Dedifferentiated amniotic fluid mesenchymal stem cell (primary cell): ENCODE measurements at regions not wholly inside any gene's neighbourhood (a gene's known extent, or its start where the extent isn't known, plus 50 kb on each side); places are given as distances from the start of the nearest gene placed in this dataset.

Experiments used
- DNase-seq: peaks from one replicate; pipeline ENCODE4 v3.0.0-alpha.2; 2016; ENCODE audit errors: extremely low spot score

DNA sequence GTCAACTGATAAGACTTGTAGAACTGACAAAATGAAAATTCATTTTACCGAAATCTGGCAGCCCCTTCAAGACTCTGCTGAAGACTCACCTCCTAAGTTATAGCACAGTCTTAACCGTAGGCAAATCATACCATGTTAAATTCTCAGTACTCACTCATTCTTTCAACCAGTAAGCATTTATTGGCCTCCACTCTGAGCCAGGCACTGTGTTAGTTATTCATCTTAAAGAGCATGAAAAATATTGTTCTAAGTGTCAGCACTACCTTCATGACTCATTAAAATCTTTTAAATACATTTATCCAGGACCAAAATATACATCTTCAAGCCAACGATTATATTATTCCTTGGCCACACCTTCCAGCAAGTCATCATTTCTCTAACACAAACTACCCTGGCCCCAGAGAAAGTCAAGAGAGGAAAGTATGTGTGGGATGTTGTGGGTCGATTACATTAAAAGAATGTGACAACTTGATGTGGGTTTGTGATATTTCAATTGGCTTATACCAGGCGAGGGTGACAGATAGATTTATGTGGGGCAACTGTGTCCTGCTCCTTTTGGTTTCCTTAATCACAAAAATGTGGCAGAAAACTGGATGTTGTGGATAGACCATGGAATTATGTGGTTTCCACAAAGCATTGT, 55.0 kb downstream of the TMEM30B start:
- no peak for DNase-seq

DNA sequence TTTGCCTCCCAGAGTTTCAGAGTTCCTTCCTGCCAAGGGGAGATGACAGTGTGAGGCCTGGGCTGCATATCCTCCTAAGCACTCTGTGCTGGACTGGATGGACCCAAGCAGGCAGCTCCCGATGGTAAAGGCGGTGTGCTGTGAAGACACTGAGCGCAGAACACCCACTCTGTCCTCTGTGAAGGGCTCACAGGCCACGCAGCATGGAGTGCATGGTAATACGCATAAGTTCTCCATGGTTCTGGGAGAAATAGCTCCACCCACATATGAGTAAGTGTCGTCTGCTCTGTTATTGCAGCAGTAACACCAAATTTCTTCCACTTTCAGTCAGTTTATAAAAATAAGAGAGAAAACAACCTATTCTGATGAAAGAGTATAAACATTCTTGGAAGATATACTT, 55.8 kb downstream of the TMEM30B start:
- no peak for DNase-seq

DNA sequence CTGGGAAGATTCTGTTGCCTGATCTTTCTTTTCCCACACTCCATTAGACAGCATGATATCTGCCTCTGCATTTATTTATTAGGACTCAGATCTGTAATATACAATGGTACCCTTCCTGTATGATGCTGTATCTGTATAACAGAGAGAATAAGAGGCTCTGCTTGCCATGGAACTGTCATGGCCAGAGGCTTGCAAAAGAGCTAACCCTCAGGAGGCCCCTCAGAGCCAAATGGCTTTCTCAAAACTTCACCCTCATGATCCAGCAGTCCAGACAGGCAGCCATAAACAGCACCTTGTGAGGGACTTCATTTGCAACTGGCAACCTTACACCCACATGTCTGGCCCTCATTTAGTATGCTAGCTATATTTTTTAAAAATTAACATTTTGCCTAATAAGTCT, 57.6 kb downstream of the TMEM30B start:
- no peak for DNase-seq

DNA sequence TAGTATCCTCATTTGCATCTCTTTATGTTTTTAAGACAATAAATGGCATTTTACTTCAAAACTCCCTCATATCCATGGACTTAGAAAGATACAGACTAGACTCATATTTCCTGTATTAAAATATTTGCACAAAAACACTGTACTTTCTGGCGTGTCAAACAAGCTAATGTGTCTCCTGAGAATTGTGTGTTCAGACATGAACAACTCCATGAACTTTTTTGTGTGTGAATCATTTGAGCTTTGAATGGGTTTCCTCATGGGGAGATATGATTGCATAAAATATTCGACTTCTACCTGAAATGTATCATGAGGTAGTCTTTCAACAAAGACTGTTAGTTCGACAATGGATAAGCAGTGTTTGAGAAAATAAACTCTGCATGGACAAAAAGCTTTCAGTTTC, 58.8 kb downstream of the TMEM30B start:
- DNase-seq = no peak

DNA sequence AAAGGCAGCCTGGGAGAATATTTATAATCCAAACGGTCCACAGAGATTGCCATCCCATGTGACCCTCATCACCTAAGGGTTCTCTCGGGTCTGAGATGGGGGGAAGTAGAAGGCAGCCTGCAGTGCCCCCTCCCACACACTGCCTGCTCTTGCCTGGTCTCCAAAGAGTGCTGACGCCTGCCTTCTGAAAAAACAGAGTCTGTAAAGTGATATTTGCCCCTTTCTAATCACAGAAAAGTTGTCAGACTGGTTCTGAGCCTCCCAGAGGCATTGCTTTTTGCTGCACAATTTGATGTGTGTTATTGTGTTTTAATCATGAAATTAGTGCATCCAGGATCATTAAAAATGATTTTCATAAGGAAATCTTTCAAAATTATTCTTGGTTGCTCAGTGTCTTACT, 59.2 kb downstream of the TMEM30B start:
- DNase-seq = no peak

DNA sequence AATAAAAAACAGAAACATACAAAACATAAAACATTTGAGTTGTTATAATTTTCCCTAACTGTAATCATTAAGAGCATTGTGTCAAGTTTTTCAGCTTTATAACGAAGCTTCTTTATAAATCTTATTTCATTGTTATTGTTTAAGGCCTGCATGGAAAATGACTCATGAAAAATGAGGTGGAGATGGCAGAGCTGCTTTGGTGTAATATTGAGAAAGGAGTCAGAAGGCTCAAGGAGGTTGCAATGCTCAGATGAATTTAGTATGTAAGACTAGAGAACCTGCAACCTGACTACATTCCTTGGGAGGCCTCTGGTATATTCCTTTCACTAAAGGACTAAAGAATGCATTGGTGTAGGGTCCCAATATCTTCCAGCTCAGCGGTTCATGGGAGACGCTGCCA, 61.5 kb downstream of the TMEM30B start:
- peak; percentile 39 for DNase-seq

DNA sequence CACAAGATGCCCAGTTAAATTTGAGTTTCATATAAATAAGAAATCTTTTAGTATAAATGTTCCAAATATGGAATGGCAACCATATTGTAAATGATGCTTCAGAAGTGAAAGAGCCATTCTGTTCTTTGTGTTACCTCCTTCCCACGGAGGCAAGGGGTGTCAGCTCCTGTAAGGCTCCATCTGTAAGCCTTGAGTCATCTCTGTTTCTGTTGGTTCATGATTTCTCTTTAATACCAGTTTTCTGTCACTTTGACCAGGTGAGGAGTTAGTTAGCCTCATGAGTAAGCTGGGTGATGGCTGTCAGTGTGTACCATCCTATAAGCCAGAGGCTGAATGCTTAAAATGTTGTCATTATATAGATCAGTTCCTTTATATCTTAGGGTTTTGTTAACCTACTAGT, 61.9 kb downstream of the TMEM30B start:
- DNase-seq = no peak

DNA sequence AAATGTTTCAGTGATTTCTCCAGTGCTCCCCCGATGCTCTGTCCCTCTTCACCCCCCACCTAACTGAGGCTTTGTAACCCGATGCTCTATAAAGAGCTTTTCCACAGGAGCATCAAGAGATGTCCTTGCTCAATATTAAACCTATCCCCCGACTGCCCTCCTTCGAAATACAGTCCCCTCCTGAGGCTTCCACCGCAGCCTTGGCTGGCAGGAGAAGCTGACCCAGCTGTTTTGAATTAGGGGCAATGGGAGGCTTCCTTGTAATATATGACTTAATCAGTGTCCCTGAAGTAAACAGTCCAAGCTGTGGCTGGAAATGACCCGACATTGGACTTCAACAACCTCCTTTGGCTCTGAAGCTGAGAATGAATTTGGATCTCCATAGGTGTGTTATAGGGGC, 62.4 kb downstream of the TMEM30B start:
- peak; percentile 50 for DNase-seq

DNA sequence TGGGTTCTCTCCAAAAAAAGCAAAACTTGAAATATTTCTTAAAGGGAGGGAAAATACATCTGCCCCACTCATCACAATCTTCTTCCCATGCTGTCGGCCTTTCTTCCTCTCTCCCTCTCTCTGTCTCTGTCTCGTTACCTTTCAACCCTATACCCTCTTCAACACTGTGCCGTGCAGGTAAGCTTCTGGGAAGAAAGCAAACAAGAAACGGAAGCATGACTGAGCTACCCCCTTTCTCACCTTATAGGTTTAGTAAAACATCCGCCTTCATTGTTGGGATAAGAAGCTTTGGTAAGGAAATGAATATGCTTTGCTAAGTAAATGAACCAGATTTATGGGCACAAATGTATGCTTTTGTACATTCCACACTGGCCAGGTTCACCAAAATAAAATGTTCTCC, 63.0 kb downstream of the TMEM30B start:
- no peak for DNase-seq

DNA sequence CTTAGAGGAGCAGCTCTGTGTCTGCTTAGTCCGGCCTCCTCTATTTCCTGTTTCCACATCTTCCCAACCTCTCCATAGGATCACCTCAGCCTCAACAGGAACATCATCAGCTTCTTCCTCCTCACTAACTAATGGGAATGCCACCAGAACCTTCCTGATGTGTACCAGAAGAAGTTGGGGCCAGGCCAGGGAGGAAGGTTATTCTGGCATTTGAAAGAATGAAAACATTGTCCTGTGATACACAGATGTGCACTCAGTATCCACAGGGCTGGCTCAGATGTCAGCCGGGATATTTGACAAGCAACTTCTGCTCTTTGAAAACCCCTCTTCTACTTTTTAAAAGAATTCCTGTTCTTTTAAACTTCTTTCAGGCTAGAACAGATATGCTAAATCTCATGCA, 63.6 kb downstream of the TMEM30B start:
- no peak for DNase-seq

DNA sequence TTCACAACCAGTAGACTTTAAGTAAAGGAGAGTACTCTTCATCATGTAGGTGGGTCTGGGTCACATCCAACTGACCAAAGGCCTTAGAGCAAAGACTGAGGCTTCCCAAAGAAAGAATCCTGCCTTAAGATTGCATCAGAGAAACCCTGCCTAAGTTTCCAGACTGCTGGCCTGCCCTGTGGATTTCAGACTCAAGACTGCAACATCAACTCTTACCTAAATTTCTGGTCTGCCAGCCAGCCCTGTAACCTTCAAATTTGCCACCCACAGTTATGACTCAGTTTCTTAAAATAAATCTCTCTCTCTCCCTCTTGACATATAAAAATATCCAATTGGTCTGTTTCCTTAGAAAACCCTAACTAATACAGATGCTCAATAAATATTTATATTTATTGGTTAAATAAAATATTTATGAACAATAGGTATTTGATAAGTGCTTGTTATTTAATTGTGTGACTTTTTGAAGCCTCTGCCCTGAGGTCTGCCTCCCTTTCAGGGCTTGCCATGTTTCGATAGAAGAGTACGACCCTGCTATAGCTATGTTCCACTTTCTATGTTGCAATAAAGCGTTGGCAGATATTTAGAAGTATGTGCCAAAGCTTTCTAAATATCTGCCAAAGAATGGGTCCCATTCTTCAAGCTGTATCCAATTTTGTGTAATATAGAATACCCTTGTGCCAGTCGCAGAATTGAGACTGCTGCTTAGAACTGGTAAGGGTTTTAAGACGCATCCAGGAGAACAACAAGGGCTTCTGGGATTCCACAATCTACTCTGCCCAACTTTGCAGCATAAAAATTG, 65.7 kb downstream of the TMEM30B start:
- peak; percentile 62 for DNase-seq

DNA sequence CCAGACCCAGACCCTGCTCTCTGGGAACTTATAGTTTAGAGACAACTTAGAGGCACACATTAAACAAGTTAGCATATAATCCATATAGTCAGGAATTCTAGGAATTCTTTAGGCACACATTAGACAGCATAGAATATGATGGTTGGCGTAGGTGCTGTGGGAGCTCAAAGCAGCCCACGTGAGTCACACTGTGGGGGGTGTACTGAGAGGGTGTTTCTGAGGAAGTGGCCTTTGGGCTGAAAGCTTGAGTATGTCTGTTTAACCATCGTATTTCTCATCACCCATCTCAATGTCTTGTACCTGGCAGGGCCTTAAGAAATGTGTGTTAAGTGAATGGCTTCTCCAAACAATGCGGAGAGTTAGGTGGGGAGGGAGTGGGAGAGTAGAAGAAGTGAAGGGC, 67.2 kb downstream of the TMEM30B start:
- DNase-seq = no peak

DNA sequence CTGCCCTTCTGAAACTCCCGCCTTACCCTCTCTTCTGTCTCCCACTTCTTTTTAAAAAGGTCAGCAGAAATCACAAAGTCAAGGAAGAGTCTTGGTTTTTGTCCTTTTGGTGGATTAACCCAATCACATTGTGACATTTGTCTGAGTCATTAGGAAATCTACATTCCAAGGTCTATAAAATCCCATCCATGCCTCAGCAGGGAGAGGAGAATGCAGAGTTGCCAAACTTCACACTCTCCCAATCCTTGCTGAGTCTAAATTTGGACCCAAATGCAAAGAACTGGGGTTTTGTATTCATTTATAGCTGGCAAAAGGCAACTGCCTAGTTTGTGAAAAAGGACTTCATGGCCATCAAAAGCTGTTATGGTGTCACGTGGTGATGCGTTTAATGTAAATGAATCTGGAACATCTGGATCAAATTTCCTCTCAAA, 67.9 kb downstream of the TMEM30B start:
- DNase-seq = peak; percentile 46

DNA sequence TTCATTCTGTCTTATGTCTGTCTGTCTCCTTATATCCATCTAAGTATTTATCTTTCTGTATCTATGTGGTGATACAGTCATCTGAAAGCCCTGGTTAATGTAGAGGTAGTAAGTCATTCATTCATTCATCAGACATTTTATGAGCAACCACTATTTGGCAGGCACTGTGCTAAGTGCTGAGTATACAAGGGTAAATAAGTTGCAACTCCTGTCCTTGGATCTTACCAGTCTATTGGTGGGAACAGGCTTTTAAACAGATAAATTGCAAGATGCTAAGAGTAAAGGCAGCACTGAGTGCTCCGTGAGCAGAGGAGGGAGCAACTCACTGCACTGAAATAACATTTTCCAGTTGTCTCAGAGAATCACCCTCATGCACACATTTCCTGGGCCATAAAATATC, 68.6 kb downstream of the TMEM30B start:
- DNase-seq = no peak

DNA sequence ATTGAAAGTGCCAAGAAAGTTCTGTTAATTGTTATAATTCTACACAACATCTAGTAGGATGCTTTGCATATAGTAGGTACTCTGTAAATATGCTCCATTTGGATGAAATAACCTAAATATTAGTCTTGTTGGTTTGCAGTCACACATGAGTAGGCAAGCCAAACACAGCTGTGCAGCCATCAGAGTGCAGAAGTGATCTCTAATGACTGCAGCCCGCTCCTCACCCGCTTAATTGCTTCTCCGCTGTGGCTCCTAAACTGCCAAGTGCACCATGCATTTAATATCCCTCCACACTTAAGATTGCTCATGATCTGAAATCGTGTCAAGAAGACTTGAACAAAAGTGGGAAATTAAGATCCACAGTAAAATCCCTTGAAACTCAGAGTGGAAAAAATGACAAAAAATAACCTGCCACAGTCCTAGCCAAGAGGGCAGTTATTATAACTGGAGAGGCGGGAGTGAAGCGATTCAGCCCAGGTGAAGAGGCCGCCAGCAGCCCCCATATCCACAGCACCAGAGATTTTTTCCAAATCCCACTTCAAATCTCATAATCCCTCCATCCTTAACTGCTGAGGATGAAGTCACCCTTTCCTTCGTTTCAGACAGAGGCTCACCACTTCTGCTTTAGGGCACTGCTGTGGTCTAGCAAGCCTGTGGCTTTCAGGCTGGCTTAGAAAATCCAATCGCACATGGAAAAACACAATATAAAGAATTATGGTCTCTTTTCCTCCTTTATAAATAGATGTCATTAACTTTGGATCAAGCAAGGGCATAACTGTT, 69.5 kb downstream of the TMEM30B start:
- no peak for DNase-seq

DNA sequence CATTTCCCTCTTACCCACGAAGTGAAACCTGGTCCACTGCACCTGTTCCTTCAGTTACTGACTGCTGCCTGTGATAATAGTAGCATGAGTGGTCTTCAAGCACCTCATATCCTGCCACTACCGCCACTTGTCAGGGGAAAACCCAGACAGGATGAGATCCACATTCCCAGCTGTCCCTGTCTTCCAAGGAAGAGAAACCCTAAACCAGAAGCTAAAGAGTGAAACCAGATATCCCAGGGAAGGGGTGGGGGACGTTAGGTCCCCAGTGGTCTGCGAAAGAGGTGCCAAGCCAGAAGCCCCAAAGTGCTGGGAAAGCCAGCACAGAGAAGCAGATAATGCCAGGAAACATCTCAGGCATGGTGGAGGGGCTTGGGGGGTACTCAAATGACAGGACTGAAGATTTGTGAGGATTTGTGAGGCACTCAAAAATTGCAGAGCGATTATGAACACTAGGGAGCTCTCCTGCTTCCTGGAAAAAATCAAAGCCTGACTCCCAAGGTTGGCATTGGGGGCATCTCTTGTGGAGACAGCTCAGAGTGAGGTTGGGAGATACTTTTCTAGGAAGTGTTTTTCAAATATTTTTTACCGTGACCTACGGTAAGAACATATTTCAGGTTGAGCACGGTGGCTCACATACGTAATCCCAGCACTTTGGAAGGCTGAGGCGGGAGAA, 77.9 kb downstream of the TMEM30B start:
- DNase-seq = no peak

DNA sequence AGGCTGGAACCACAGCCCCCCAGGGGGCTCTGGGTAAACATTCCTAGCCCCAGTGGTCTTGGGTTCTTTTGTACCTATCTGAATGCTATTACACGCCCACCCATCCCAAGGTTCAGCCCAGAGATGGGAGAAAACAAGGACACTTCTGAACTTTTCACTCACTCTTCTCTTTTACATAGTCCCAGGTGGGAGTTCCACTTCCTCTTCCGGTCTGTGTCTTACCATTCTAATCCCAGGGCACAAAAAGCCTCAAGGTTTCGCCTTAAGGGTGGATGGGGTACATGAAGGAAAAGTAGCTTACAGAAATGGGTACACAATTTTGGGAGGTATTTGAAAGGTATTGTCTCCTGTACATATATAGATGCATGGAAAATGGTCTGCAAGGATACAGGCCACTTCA, 79.0 kb downstream of the TMEM30B start:
- DNase-seq = no peak

DNA sequence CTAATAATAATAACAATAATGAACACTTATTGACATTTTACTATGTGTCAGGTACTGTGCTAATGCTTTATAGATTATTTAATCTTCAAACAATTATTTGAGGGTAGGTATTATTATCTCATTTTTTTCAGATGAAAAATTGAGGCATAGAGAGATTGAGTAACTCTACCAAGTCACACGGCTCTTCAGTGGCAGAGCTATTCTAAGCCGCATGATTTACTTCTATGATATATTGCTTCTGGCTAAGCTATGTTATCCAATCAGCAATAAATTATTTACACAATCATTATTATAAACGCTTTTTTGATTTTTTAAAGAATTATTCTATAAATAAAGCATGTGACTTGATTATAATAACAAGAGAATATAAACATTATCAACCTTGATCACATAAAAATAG, 80.0 kb downstream of the TMEM30B start:
- DNase-seq = no peak

DNA sequence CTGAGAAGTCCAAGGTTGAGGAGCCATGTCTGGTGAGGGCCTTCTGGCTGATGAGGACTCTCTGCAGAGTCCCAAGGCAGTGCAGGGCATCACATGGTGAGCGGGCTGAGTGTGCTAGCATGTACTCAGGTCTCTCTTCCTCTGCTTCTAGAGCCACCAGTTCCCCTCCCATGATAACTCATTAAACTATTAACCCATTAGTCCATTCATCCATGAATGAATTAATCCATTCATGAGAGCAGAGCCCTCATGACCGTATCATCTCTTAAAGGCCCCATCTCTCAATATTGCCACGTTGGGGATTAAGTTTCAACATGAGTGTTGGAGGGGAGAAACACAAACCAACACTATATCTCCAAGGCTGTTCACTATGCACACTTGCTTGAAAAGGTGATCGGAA, 83.7 kb downstream of the TMEM30B start:
- no peak for DNase-seq

DNA sequence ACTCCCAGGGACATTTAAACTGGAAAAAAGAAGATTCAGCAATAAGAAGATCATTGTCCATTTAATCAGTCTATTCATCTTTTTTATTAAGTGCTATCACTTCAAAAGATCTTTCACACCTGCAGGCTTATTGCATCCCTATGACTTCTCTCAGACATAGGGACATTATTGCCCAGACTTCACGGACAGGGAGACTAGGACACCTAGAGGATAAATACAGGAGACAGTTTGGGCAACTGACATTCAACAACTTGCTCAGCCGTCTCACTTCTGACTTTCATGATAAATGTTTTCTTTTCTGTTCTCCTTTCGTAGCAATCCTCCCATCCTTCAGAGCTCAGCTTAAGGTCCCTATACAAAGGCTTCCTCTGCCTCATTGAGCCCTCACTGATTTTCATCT, 84.3 kb downstream of the TMEM30B start:
- no peak for DNase-seq

DNA sequence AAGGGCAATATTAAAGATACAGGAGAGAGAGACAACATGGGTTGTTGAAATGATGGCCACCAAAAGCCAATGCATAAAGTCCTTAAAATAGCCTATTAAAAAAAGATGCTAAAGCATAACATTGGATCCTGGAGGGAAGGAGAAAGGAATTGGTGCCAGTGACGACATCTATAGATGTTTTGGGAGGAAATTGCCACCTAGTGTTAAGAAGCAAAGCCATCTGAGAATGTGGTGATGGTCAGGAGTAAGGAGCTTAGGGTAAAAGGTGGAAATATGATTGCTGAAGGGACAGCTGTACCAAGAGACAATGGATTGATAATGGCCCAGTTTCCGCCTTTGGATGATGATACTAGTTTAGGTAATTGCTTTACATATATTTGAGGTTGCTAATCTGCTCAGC, 85.1 kb downstream of the TMEM30B start:
- no peak for DNase-seq

DNA sequence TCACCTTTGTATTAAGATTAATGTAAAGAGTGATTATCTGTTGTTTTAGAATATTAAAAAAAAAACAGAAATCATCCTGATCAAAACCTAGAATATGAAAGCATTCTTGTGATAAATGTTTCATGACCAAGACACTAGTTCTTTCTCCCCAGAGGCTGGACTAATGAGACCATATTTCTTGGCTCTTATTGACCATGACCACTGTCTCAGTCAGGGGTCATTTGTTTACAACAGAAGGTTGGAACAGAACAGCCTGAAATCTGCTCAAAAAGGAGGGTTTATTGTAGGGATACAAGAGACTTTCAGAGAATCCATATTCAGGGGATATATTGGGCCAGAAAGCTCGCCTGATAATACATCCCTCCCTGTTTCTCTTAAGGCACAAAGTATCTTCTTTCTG, 87.7 kb downstream of the TMEM30B start:
- no peak for DNase-seq
